NCI-H526 (cell line): ENCODE measurements at regions not wholly inside any gene's neighbourhood (a gene's known extent, or its start where the extent isn't known, plus 50 kb on each side); places are given as distances from the start of the nearest gene placed in this dataset.
A peak's percentile ranks its signal among the peaks of the same experiment; 100 is the strongest.
"Not testable (repeated sequence)": the region's sequence is repeated elsewhere in the genome, so short reads cannot be mapped to it uniquely, and the experiment has no call there.

Source experiments
- DNase-seq, 2 experiments: peaks; one replicate each; lab custom pipeline; 2025; lab: John Stamatoyannopoulos, UW

- no peak for DNase-seq
These were observed 52.1 kb downstream of the ARHGEF18 start for GRCh38 chr19:7400815-7401214.

GRCh38 chr19:7401694-7402093, 53.0 kb downstream of the ARHGEF18 start:
- DNase-seq = no peak

GRCh38 chr19:7405482-7405881, 56.7 kb downstream of the ARHGEF18 start:
- not testable (repeated sequence) for DNase-seq

GRCh38 chr19:7408251-7408650, 59.5 kb downstream of the ARHGEF18 start:
- no peak for DNase-seq

GRCh38 chr19:7410946-7411345, 62.2 kb downstream of the ARHGEF18 start:
- no peak for DNase-seq

- DNase-seq = no peak
These were observed 64.9 kb downstream of the ARHGEF18 start for GRCh38 chr19:7413629-7414028.

- DNase-seq = peak in 1 of 2 experiments; percentile 2
These were observed 66.6 kb downstream of the ARHGEF18 start for GRCh38 chr19:7415163-7415856.

- no peak for DNase-seq
These were observed 67.2 kb downstream of the ARHGEF18 start for GRCh38 chr19:7415857-7416371.

GRCh38 chr19:7417671-7418324, 69.1 kb downstream of the ARHGEF18 start:
- no peak for DNase-seq

- DNase-seq = no peak
These were observed 69.9 kb downstream of the ARHGEF18 start for GRCh38 chr19:7418596-7418995.

- DNase-seq = no peak
These were observed 69.7 kb downstream of the PEX11G start for GRCh38 chr19:7419153-7419552.

GRCh38 chr19:7419777-7420439, 68.9 kb downstream of the PEX11G start:
- DNase-seq = no peak

GRCh38 chr19:7421941-7422744, 66.7 kb downstream of the PEX11G start:
- DNase-seq = no peak
